H9 (cell line): ENCODE measurements at regions not wholly inside any gene's neighbourhood (a gene's known extent, or its start where the extent isn't known, plus 50 kb on each side); places are given as distances from the start of the nearest gene placed in this dataset.

Experiments
- DNase-seq: peaks from one replicate; pipeline ENCODE4 v3.0.0-alpha.2; 2017
- H2AFZ ChIP-seq: one replicate; pipeline ENCODE4 v1.6.1; 2013; ENCODE audit warnings: mild to moderate bottlenecking, low read length, control low read depth, moderate library complexity
- H2AK5ac ChIP-seq: 2 replicates; pipeline ENCODE4 v1.6.1; 2013; ENCODE audit warnings: low read length, control low read depth, mixed read lengths; ENCODE audit not compliant: insufficient read length
- H2BK120ac ChIP-seq: one replicate; pipeline ENCODE4 v1.6.1; 2013; ENCODE audit warnings: low read depth, mild to moderate bottlenecking, low read length, control low read depth, inconsistent platforms; ENCODE audit not compliant: poor library complexity, severe bottlenecking
- H2BK12ac ChIP-seq: 2 replicates; pipeline ENCODE4 v1.6.1; 2013; ENCODE audit warnings: low read length, control low read depth, mixed read lengths, low read depth; ENCODE audit not compliant: insufficient read length
- H2BK15ac ChIP-seq: 2 replicates; pipeline ENCODE4 v1.6.1; 2013; ENCODE audit warnings: low read depth, low read length, control low read depth
- H2BK20ac ChIP-seq: one replicate; pipeline ENCODE4 v1.6.1; 2013; ENCODE audit warnings: low read depth, mild to moderate bottlenecking, low read length, control low read depth, inconsistent platforms; ENCODE audit not compliant: poor library complexity, severe bottlenecking
- H2BK5ac ChIP-seq: 2 replicates; pipeline ENCODE4 v1.6.1; 2013; ENCODE audit warnings: low read length, control low read depth, mixed read lengths; ENCODE audit not compliant: insufficient read length
- H3K14ac ChIP-seq: 2 replicates; pipeline ENCODE4 v1.6.1; 2013; ENCODE audit warnings: low read length, control low read depth; ENCODE audit not compliant: insufficient read depth
- H3K18ac ChIP-seq: 2 replicates; pipeline ENCODE4 v1.6.1; 2013; ENCODE audit warnings: low read depth, mild to moderate bottlenecking, mixed read lengths, low read length, control low read depth; ENCODE audit not compliant: insufficient read length
- H3K23ac ChIP-seq: 2 replicates; pipeline ENCODE4 v1.6.1; 2013; ENCODE audit warnings: low read length, control low read depth, mixed read lengths, low read depth; ENCODE audit not compliant: insufficient read length
- H3K23me2 ChIP-seq: 2 replicates; pipeline ENCODE4 v1.6.1; 2013; ENCODE audit warnings: low read depth, mild to moderate bottlenecking, mixed read lengths, low read length, control low read depth; ENCODE audit not compliant: insufficient read length, poor library complexity, severe bottlenecking
- H3K27ac ChIP-seq: 2 replicates; pipeline ENCODE4 v1.5.1; 2013; ENCODE audit warnings: low read length, control low read depth, mixed read lengths, low read depth; ENCODE audit not compliant: insufficient read length
- H3K27me3 ChIP-seq: 2 replicates; pipeline ENCODE4 v1.6.1; 2013; ENCODE audit warnings: low read length, control low read depth, inconsistent platforms; ENCODE audit not compliant: insufficient read depth
- H3K4ac ChIP-seq: 2 replicates; pipeline ENCODE4 v1.6.1; 2013; ENCODE audit warnings: low read depth, mild to moderate bottlenecking, control low read depth, inconsistent platforms, low read length, moderate library complexity
- H3K4me1 ChIP-seq: 2 replicates; pipeline ENCODE4 v1.6.1; 2013; ENCODE audit warnings: low read length, control low read depth, inconsistent platforms; ENCODE audit not compliant: insufficient read depth
- H3K4me2 ChIP-seq: 2 replicates; pipeline ENCODE4 v1.6.1; 2013; ENCODE audit warnings: low read length, control low read depth, mixed read lengths; ENCODE audit not compliant: insufficient read length, insufficient read depth
- H3K56ac ChIP-seq: 2 replicates; pipeline ENCODE4 v1.6.1; 2013; ENCODE audit warnings: low read depth, mild to moderate bottlenecking, mixed read lengths, low read length, control low read depth; ENCODE audit not compliant: insufficient read length
- H3K79me1 ChIP-seq: 2 replicates; pipeline ENCODE4 v1.6.1; 2013; ENCODE audit warnings: low read depth, mild to moderate bottlenecking, moderate library complexity, low read length, control low read depth, inconsistent platforms; ENCODE audit not compliant: insufficient read depth, poor library complexity, severe bottlenecking
- H3K79me2 ChIP-seq: 2 replicates; pipeline ENCODE4 v1.6.1; 2013; ENCODE audit warnings: low read length, control low read depth, inconsistent platforms; ENCODE audit not compliant: insufficient read depth
- H3K9ac ChIP-seq: 2 replicates; pipeline ENCODE4 v1.6.1; 2013; ENCODE audit warnings: low read length, control low read depth, mixed read lengths; ENCODE audit not compliant: insufficient read length; ENCODE audit errors: extremely low read depth
- H3K9me3 ChIP-seq: one replicate; pipeline ENCODE4 v1.6.1; 2013; ENCODE audit warnings: low read depth, low read length, inconsistent platforms; ENCODE audit not compliant: control insufficient read depth
- H3T11ph ChIP-seq: one replicate; pipeline ENCODE4 v1.6.1; 2013; ENCODE audit warnings: mild to moderate bottlenecking, low read length, control low read depth, inconsistent platforms
- H4K20me1 ChIP-seq: one replicate; pipeline ENCODE4 v1.6.1; 2013; ENCODE audit not compliant: control insufficient read depth, insufficient read length, insufficient read depth
- H4K5ac ChIP-seq: 2 replicates; pipeline ENCODE4 v1.6.1; 2013; ENCODE audit warnings: low read depth, mild to moderate bottlenecking, mixed read lengths, low read length, control low read depth; ENCODE audit not compliant: insufficient read length
- H4K8ac ChIP-seq: replicated peaks from 2 replicates; pipeline ENCODE4 v1.6.1; 2013; ENCODE audit warnings: low read length, control low read depth, mixed read lengths, low read depth; ENCODE audit not compliant: insufficient read length
- H4K91ac ChIP-seq: 2 replicates; pipeline ENCODE4 v1.6.1; 2013; ENCODE audit warnings: low read depth, mild to moderate bottlenecking, moderate library complexity, mixed read lengths, low read length, control low read depth; ENCODE audit not compliant: insufficient read length
- H3K27ac Mint-ChIP-seq, 3 experiments: 2 replicates in 2 of 3; 3 replicates in 1 of 3; pipeline ENCODE4 v1.8.0; 2020 to 2021; ENCODE audit warnings: mixed read lengths in 3 of 3, mild to moderate bottlenecking in 1 of 3, moderate library complexity in 1 of 3
- H3K27me3 Mint-ChIP-seq: 2 replicates; pipeline ENCODE4 v1.8.0; 2021; ENCODE audit warnings: low read depth, mild to moderate bottlenecking, moderate library complexity, mixed read lengths
- H3K36me3 Mint-ChIP-seq, 3 experiments: 2 replicates in 2 of 3; 3 replicates in 1 of 3; pipeline ENCODE4 v1.8.0; 2020 to 2021; ENCODE audit warnings: low read depth in 3 of 3, mixed read lengths in 3 of 3; ENCODE audit not compliant: insufficient read depth in 1 of 3
- H3K4me1 Mint-ChIP-seq, 2 experiments: 2 replicates each; pipeline ENCODE4 v1.8.0; 2020; ENCODE audit warnings: mixed read lengths in 2 of 2
- H3K4me3 Mint-ChIP-seq, 2 experiments: 2 replicates in 1 of 2; 3 replicates in 1 of 2; pipeline ENCODE4 v1.8.0; 2020 to 2021; ENCODE audit warnings: mild to moderate bottlenecking in 2 of 2, mixed read lengths in 2 of 2, moderate library complexity in 1 of 2
- H3K9me3 Mint-ChIP-seq, 2 experiments: 2 replicates in 1 of 2; 3 replicates in 1 of 2; pipeline ENCODE4 v1.8.0; 2020; ENCODE audit warnings: mild to moderate bottlenecking in 2 of 2, mixed read lengths in 2 of 2, moderate library complexity in 1 of 2
- WGBS: extraction: QIAGEN DNeasy Blood & Tissue Kit; methylation state at CpG from one replicate; pipeline ENCODE4 v1.1.7; 2013; ENCODE audit warnings: missing lambda C conversion rate, low lambda C conversion rate, mixed read lengths; ENCODE audit not compliant: insufficient read length; ENCODE audit errors: extremely low coverage; 5-methylcytosine and 5-hydroxymethylcytosine counted together
- TF ChIP-seq, protein P1 (sequence below): fragments of 200-600 bp; sonication (generic); conservative IDR thresholded peaks from 3 replicates; pipeline ENCODE4 v1.8.0; 2021; ENCODE audit warnings: antibody characterized with exemption, mild to moderate bottlenecking

DNA sequence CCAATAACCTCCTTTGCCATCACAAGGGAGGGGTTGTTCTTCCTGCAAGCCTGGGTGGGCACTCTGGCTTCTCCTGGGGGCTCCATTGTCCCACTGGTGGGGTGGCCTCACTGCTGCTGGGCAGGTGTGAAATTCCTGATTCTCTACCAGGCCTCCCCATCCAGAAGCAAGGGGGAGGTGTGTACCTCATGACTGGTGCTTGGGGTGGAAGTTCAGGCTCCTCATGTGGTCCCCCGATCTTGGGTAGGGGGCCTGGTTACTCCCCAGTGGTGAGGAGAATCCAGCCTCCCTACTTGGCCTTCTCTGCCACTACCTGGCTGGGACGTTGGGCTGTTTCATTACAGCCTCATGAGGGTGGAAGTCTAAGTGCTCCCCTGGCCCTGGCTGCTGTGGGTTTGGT is 433.9 kb downstream of the IRX2 start:
- Histone ChIP-seq H4K20me1 (no peaks in the 10 kb centered on the region), H2BK12ac (no peak overlapping the region), H3K27me3 (no peaks in the 10 kb centered on the region), H3K14ac (no peak overlapping the region), H3T11ph (no peak overlapping the region), H3K23me2 (no peaks in the 10 kb centered on the region), H3K18ac (no peak overlapping the region), H3K4me2 (no peak overlapping the region), H3K9me3 (no peaks in the 10 kb centered on the region), H4K91ac (no peak overlapping the region), H4K8ac (no peak overlapping the region), H2BK5ac (no peak overlapping the region), H3K23ac (no peak overlapping the region), H3K4me1 (no peaks in the 10 kb centered on the region), H3K79me2 (no peaks in the 10 kb centered on the region), H3K56ac (no peak overlapping the region), H3K79me1 (no peaks in the 10 kb centered on the region), H2BK20ac (no peak overlapping the region), H2AFZ (no peak overlapping the region), H2AK5ac (no peak overlapping the region), H2BK15ac (no peak overlapping the region), H3K27ac (no peak overlapping the region), H3K9ac (no peak overlapping the region), H3K4ac (no peak overlapping the region), H4K5ac (no peak overlapping the region), H2BK120ac (no peak overlapping the region)
- Mint-ChIP-seq H3K36me3 (no peaks in the 10 kb centered on the region; a peak in 2 of 7 replicates), H3K4me3 (no peak overlapping the region), H3K9me3 (peaks cover 4 to 9% of the 10 kb centered on the region in 2 experiments; a peak in 4 of 5 replicates), H3K4me1 (peaks cover 0 to 7% of the 10 kb centered on the region in 2 experiments; a peak in 2 of 4 replicates), H3K27me3 (peaks cover 5% of the 10 kb centered on the region; the same call in 1 of the 2 replicates), H3K27ac (no peak overlapping the region)
- TF ChIP-seq, protein P1, sequence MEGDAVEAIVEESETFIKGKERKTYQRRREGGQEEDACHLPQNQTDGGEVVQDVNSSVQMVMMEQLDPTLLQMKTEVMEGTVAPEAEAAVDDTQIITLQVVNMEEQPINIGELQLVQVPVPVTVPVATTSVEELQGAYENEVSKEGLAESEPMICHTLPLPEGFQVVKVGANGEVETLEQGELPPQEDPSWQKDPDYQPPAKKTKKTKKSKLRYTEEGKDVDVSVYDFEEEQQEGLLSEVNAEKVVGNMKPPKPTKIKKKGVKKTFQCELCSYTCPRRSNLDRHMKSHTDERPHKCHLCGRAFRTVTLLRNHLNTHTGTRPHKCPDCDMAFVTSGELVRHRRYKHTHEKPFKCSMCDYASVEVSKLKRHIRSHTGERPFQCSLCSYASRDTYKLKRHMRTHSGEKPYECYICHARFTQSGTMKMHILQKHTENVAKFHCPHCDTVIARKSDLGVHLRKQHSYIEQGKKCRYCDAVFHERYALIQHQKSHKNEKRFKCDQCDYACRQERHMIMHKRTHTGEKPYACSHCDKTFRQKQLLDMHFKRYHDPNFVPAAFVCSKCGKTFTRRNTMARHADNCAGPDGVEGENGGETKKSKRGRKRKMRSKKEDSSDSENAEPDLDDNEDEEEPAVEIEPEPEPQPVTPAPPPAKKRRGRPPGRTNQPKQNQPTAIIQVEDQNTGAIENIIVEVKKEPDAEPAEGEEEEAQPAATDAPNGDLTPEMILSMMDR: no peak
- DNase-seq: no peak
- WGBS: no CpG with 5 or more reads among the region's 2 CpGs
